ENCODE measurements at regions not wholly inside any gene's neighbourhood (a gene's known extent, or its start where the extent isn't known, plus 50 kb on each side); places are given as distances from the start of the nearest gene placed in this dataset.

GRCh38 chr5:53160895-53161294, 51.3 kb upstream of the MOCS2 start:
- H3K27ac ChIP-seq, result no peak overlapping the region
- TF ChIP-seq CTCF (conservative IDR thresholded peaks at IDR 0.05), result no peak
- no peak for TF ChIP-seq ZFX (IDR thresholded peaks at IDR 0.05)

GRCh38 chr5:53161876-53162275, 52.3 kb upstream of the MOCS2 start:
- no peak overlapping the region for H3K27ac ChIP-seq
- TF ChIP-seq CTCF (conservative IDR thresholded peaks at IDR 0.05) (no peak), ZFX (IDR thresholded peaks at IDR 0.05) (no peak)

- TF ChIP-seq ZFX (IDR thresholded peaks at IDR 0.05) (no peak), CTCF (conservative IDR thresholded peaks at IDR 0.05) (no peak)
- no peak overlapping the region for H3K27ac ChIP-seq
Observed at GRCh38 chr5:53164478-53165165, 55.1 kb upstream of the MOCS2 start.

GRCh38 chr5:53165431-53166182, 56.0 kb upstream of the MOCS2 start:
- no peak overlapping the region for H3K27ac ChIP-seq
- TF ChIP-seq CTCF (conservative IDR thresholded peaks at IDR 0.05) (no peak), ZFX (IDR thresholded peaks at IDR 0.05) (no peak)

- no peak overlapping the region for H3K27ac ChIP-seq
- TF ChIP-seq ZFX (IDR thresholded peaks at IDR 0.05), result no peak
- no peak for TF ChIP-seq CTCF (conservative IDR thresholded peaks at IDR 0.05)
Observed at GRCh38 chr5:53166183-53166495, 56.6 kb upstream of the MOCS2 start.

- TF ChIP-seq ZFX (IDR thresholded peaks at IDR 0.05), result no peak
- no peak for TF ChIP-seq CTCF (conservative IDR thresholded peaks at IDR 0.05)
- no peak overlapping the region for H3K27ac ChIP-seq
Observed at GRCh38 chr5:53167836-53168235, 58.3 kb upstream of the MOCS2 start.

- H3K27ac ChIP-seq, result no peak overlapping the region
- TF ChIP-seq CTCF (conservative IDR thresholded peaks at IDR 0.05) (no peak), ZFX (IDR thresholded peaks at IDR 0.05) (no peak)
Observed at GRCh38 chr5:53169933-53170332, 60.4 kb upstream of the MOCS2 start.

Data from C4-2B (cell line).